ENCODE measurements at regions not wholly inside any gene's neighbourhood (a gene's known extent, or its start where the extent isn't known, plus 50 kb on each side); places are given as distances from the start of the nearest gene placed in this dataset.

GRCh38 chr1:79827446-79827845 is 820.9 kb upstream of the ADGRL4 start:
- DNase-seq (ENCODE audit: low spot score in 2 of 2) = no peak
- H3K27me3 ChIP-seq = no peaks in the 10 kb centered on the region
- H3K36me3 ChIP-seq = no peaks in the 10 kb centered on the region
- intact Hi-C loops (cut with DNase I; ENCODE audit: low total_unique reads) = no loop called here
- no peak overlapping the region for H3K27ac ChIP-seq
- no peaks in the 10 kb centered on the region for H3K4me1 ChIP-seq
- TF ChIP-seq CTCF (IDR thresholded peaks at IDR 0.05) = no peak
- no peak for TF ChIP-seq POLR2A (IDR thresholded peaks at IDR 0.05)
- TF ChIP-seq POLR2AphosphoS5 (IDR thresholded peaks at IDR 0.05) = no peak
- H3K4me3 ChIP-seq = no peak overlapping the region
- no peaks in the 10 kb centered on the region for H3K9me3 ChIP-seq

GRCh38 chr1:79825551-79825950 is 819.0 kb upstream of the ADGRL4 start:
- TF ChIP-seq POLR2A (IDR thresholded peaks at IDR 0.05) (no peak), POLR2AphosphoS5 (IDR thresholded peaks at IDR 0.05) (no peak), CTCF (IDR thresholded peaks at IDR 0.05) (no peak)
- intact Hi-C loops (cut with DNase I; ENCODE audit: low total_unique reads) = no loop called here
- no peak for DNase-seq (ENCODE audit: low spot score in 2 of 2)

GRCh38 chr1:79822053-79822452 is 815.5 kb upstream of the ADGRL4 start:
- DNase-seq (ENCODE audit: low spot score in 2 of 2) = no peak
- intact Hi-C loops (cut with DNase I; ENCODE audit: low total_unique reads) = no loop called here
- no peaks in the 10 kb centered on the region for H3K9me3 ChIP-seq
- H3K27me3 ChIP-seq = no peaks in the 10 kb centered on the region
- H3K36me3 ChIP-seq = no peaks in the 10 kb centered on the region
- no peak for TF ChIP-seq CTCF (IDR thresholded peaks at IDR 0.05)
- TF ChIP-seq POLR2AphosphoS5 (IDR thresholded peaks at IDR 0.05) = no peak
- no peak overlapping the region for H3K27ac ChIP-seq
- H3K4me1 ChIP-seq = no peaks in the 10 kb centered on the region
- no peak overlapping the region for H3K4me3 ChIP-seq

More at GRCh38 chr1:79825551-79825950, 819.0 kb upstream of the ADGRL4 start:
- Histone ChIP-seq H3K27me3 (no peaks in the 10 kb centered on the region), H3K9me3 (no peaks in the 10 kb centered on the region), H3K27ac (no peak overlapping the region), H3K4me3 (no peak overlapping the region), H3K4me1 (no peaks in the 10 kb centered on the region), H3K36me3 (no peaks in the 10 kb centered on the region)

GRCh38 chr1:79819140-79819539 is 812.6 kb upstream of the ADGRL4 start:
- Histone ChIP-seq H3K27me3 (no peaks in the 10 kb centered on the region), H3K27ac (no peak overlapping the region), H3K36me3 (no peaks in the 10 kb centered on the region), H3K9me3 (no peaks in the 10 kb centered on the region), H3K4me1 (no peaks in the 10 kb centered on the region), H3K4me3 (no peak overlapping the region)
- TF ChIP-seq POLR2AphosphoS5 (IDR thresholded peaks at IDR 0.05) = no peak
- TF ChIP-seq CTCF (IDR thresholded peaks at IDR 0.05) = no peak
- TF ChIP-seq POLR2A (IDR thresholded peaks at IDR 0.05) = no peak
- intact Hi-C loops (cut with DNase I; ENCODE audit: low total_unique reads) = no loop called here
- no peak for DNase-seq (ENCODE audit: low spot score in 2 of 2)

- H3K9me3 ChIP-seq = no peaks in the 10 kb centered on the region
- no peak overlapping the region for H3K27ac ChIP-seq
- no peak for DNase-seq (ENCODE audit: low spot score in 2 of 2)
- H3K4me1 ChIP-seq = no peaks in the 10 kb centered on the region
- H3K36me3 ChIP-seq = no peaks in the 10 kb centered on the region
- H3K27me3 ChIP-seq = no peaks in the 10 kb centered on the region
- TF ChIP-seq CTCF (IDR thresholded peaks at IDR 0.05) = no peak
- intact Hi-C loops (cut with DNase I; ENCODE audit: low total_unique reads) = no loop called here
- no peak overlapping the region for H3K4me3 ChIP-seq
These were observed 810.6 kb upstream of the ADGRL4 start for GRCh38 chr1:79817031-79817560.

Measured in breast epithelium (tissue), 4 donors.